ENCODE measurements at regions not wholly inside any gene's neighbourhood (a gene's known extent, or its start where the extent isn't known, plus 50 kb on each side); places are given as distances from the start of the nearest gene placed in this dataset.

DNA sequence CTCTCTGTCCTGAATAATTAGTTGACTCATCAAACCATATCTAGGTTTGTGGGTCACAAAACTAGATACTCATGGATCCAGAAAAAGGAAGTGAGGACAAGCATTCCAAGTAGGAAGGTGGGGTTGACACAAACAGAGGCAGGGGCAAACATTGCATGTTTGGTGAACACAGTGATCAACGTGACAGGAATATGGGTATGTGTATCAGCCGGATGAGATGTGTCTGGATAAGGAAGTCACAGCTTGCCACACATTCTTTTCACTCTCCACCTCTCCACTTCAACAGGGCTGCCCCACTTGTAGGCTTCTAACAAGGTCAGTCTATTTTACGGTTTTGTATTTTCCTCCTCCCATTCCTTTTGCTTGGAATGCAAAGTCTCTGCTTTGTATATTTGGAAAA is 319.0 kb downstream of the CYRIA start:
- no peak overlapping the region for H3K4ac ChIP-seq (replicated peaks; ENCODE audit: insufficient read length, low read depth, low read length)
- no peaks in the 10 kb centered on the region for H3K27me3 ChIP-seq (replicated peaks in 1 of 4; ENCODE audit: control insufficient read depth in 3 of 4, extremely low read depth in 1 of 4, insufficient read depth in 3 of 4, low read length in 3 of 4)
- no peak overlapping the region for H2AK5ac ChIP-seq (ENCODE audit: low read depth, low read length)
- no peak overlapping the region for H2BK5ac ChIP-seq (ENCODE audit: low read depth, low read length)
- H3K79me1 ChIP-seq (ENCODE audit: low read depth, low read length) = no peaks in the 10 kb centered on the region
- no peak overlapping the region for H2BK20ac ChIP-seq (ENCODE audit: low read length)
- no peak overlapping the region for H3K56ac ChIP-seq (replicated peaks; ENCODE audit: insufficient read length, low read depth, low read length)
- TF ChIP-seq CHD1 (IDR thresholded peaks at IDR 0.05; ENCODE audit: low read depth, low read length) (no peak), EZH2 (IDR thresholded peaks at IDR 0.05; ENCODE audit: low read depth, low read length, severe bottlenecking) (no peak), PHF8 (conservative IDR thresholded peaks at IDR 0.05; ENCODE audit: low read depth, low read length) (no peak), FOSL1 (IDR thresholded peaks at IDR 0.05; ENCODE audit: insufficient read depth, low read depth, low read length) (no peak), CTBP2 (IDR thresholded peaks at IDR 0.05; ENCODE audit: borderline replicate concordance, insufficient read depth, insufficient read length, low read length) (no peak), POLR2AphosphoS5 (IDR thresholded peaks at IDR 0.05; ENCODE audit: low read depth, low read length) (no peak), SP1 (IDR thresholded peaks at IDR 0.05; ENCODE audit: low read depth, low read length) (no peak), RNF2 (IDR thresholded peaks at IDR 0.05; ENCODE audit: borderline replicate concordance, low read depth, low read length, missing control alignments, poor library complexity, severe bottlenecking) (no peak), POLR2A (IDR thresholded peaks at IDR 0.05; ENCODE audit: control extremely low read depth in 1 of 2, low read depth in 2 of 2, low read length in 2 of 2) (no peak), KDM4A (IDR thresholded peaks at IDR 0.05; ENCODE audit: low read depth, low read length, severe bottlenecking) (no peak), YY1 (IDR thresholded peaks at IDR 0.05; ENCODE audit: low read depth, low read length) (no peak), SP4 (IDR thresholded peaks at IDR 0.05; ENCODE audit: low read length) (no peak)
- TF ChIP-seq, protein P1, sequence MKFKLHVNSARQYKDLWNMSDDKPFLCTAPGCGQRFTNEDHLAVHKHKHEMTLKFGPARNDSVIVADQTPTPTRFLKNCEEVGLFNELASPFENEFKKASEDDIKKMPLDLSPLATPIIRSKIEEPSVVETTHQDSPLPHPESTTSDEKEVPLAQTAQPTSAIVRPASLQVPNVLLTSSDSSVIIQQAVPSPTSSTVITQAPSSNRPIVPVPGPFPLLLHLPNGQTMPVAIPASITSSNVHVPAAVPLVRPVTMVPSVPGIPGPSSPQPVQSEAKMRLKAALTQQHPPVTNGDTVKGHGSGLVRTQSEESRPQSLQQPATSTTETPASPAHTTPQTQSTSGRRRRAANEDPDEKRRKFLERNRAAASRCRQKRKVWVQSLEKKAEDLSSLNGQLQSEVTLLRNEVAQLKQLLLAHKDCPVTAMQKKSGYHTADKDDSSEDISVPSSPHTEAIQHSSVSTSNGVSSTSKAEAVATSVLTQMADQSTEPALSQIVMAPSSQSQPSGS (IDR thresholded peaks at IDR 0.05; ENCODE audit: low read length) = no peak
- peaks cover 7 to 9% of the 10 kb centered on the region in 2 experiments for H3K9me3 ChIP-seq (ENCODE audit: insufficient read depth in 2 of 2, low read depth in 1 of 2, low read length in 1 of 2)
- no peak overlapping the region for H4K8ac ChIP-seq (ENCODE audit: extremely low read depth, insufficient read depth, low read length)
- FAIRE-seq (no peak), DNase-seq (ENCODE audit: low read depth in 1 of 2, low spot score in 2 of 2) (no peak)
- H3K79me2 ChIP-seq (ENCODE audit: control insufficient read depth in 1 of 2, insufficient read depth in 2 of 2, low read length in 2 of 2) = no peaks in the 10 kb centered on the region
- H3K23ac ChIP-seq (ENCODE audit: insufficient read length) = no peak overlapping the region
- no peaks in the 10 kb centered on the region for H3K36me3 ChIP-seq (ENCODE audit: control insufficient read depth in 2 of 4, insufficient read depth in 4 of 4, low read length in 3 of 4)
- H3K27ac ChIP-seq (ENCODE audit: low read depth, low read length) = no peak overlapping the region
- H3K4me1 ChIP-seq (replicated peaks in 1 of 4; ENCODE audit: control insufficient read depth in 3 of 4, insufficient read depth in 4 of 4, low read length in 3 of 4) = no peaks in the 10 kb centered on the region
- no peak overlapping the region for H3K9ac ChIP-seq (replicated peaks in 1 of 4; ENCODE audit: extremely low read depth in 1 of 4, low read depth in 3 of 4, low read length in 3 of 4)
- H4K91ac ChIP-seq (replicated peaks; ENCODE audit: insufficient read length, low read length) = no peak overlapping the region
- H4K5ac ChIP-seq (ENCODE audit: insufficient read length, low read depth, low read length) = no peak overlapping the region
- H2BK120ac ChIP-seq (replicated peaks; ENCODE audit: low read depth, low read length) = no peak overlapping the region
- H3K4me3 ChIP-seq (ENCODE audit: extremely low read depth in 1 of 4, insufficient read depth in 2 of 4, low read depth in 3 of 4, low read length in 4 of 4) = no peak overlapping the region
- H2BK15ac ChIP-seq (ENCODE audit: low read length) = no peak overlapping the region
- no peak overlapping the region for H3K18ac ChIP-seq (ENCODE audit: extremely low read depth, low read length)
- H2AFZ ChIP-seq (ENCODE audit: low read length) = no peak overlapping the region
- no peaks in the 10 kb centered on the region for H4K20me1 ChIP-seq (replicated peaks in 1 of 2; ENCODE audit: control insufficient read depth in 1 of 2, insufficient read depth in 2 of 2, low read length in 2 of 2)
- POLR2A ChIA-PET (ENCODE audit: partially characterized antibody) = no interaction called here
- WGBS, 2 experiments (ENCODE audit: extremely low coverage in 1 of 2, insufficient coverage in 1 of 2, insufficient read length in 1 of 2, insufficient replicate concordance in 2 of 2, low coverage in 1 of 2, low lambda C conversion rate in 2 of 2, missing lambda C conversion rate in 1 of 2) = 86% methylated on average over 3 of the region's 3 CpGs; no CpG with 5 or more reads in 1 of the 2 experiments
- no peaks in the 10 kb centered on the region for H3K23me2 ChIP-seq (ENCODE audit: low read depth, low read length)
- no peak overlapping the region for H2BK12ac ChIP-seq (ENCODE audit: low read depth, low read length)
- CTCF ChIA-PET (ENCODE audit: partially characterized antibody) = interaction anchor here (1.3 kb wide), 1 partner anchor 10 kb away, joined by 3 read pairs; no protein-coding TSS in a partner anchor
- no peak overlapping the region for H3K4me2 ChIP-seq (ENCODE audit: insufficient read depth in 1 of 2, low read depth in 2 of 2, low read length in 2 of 2)
- no peak overlapping the region for H3K14ac ChIP-seq (ENCODE audit: insufficient read length)

Measured in H1 (cell line).